HCT116 (cell line): ENCODE measurements at regions not wholly inside any gene's neighbourhood (a gene's known extent, or its start where the extent isn't known, plus 50 kb on each side); places are given as distances from the start of the nearest gene placed in this dataset.

ENCODE experiments used
- ATAC-seq: fragments of 200-7000 bp; cut with Tn5 transposase; 2 replicates; pipeline ENCODE4 v1.9.1; 2020; ENCODE audit warnings: mild to moderate bottlenecking, moderate library complexity
- BruUV-seq: library from RNA; stranded (reverse); fragments of 400-500 nt; replicated peaks from 2 replicates; lab custom pipeline; 2021; lab: Mats Ljungman, UMichigan
- CTCF ChIA-PET: fragments of 300-600 bp; sonication (Branson Sonifier 250); formaldehyde crosslinking; loops from one replicate; lab custom pipeline; 2021; ENCODE audit warnings: antibody characterized with exemption; lab: Charles Lee
- POLR2A ChIA-PET: fragments of 300-600, 350-600 bp; sonication (Branson Sonifier 250); formaldehyde crosslinking; loops from one replicate; lab custom pipeline; 2021; ENCODE audit warnings: antibody characterized with exemption; lab: Charles Lee
- RAD21 ChIA-PET, 2 experiments: fragments of 300-600 bp; sonication (Branson Sonifier 250); formaldehyde crosslinking; loops; one replicate each; lab custom pipeline; 2023; ENCODE audit warnings: low total read pairs in 2 of 2; ENCODE audit not compliant: uncharacterized antibody in 2 of 2, unreplicated experiment in 2 of 2, low non-redundant PET in 1 of 2; lab: Charles Lee
- DNase-seq: peaks from one replicate; pipeline ENCODE4 v3.0.0-alpha.2; 2010; ENCODE audit warnings: low read depth, low spot score
- H2AFZ ChIP-seq: fragments of 200-600 bp; shearing (Covaris generic), sonication (generic); 2 replicates; pipeline ENCODE4 v1.6.1; 2017; ENCODE audit warnings: low read depth, mixed run types, mixed read lengths, antibody characterized with exemption, low read length; ENCODE audit not compliant: poor library complexity, severe bottlenecking
- H3K27ac ChIP-seq: 2 replicates; pipeline ENCODE4 v1.5.1; 2012; ENCODE audit warnings: low read depth, low read length
- H3K27me3 ChIP-seq: fragments of 200-600 bp; sonication (generic); 2 replicates; pipeline ENCODE4 v1.6.1; 2016; ENCODE audit warnings: mixed run types, low read length, mixed read lengths; ENCODE audit not compliant: insufficient read depth
- H3K36me3 ChIP-seq, 2 experiments: fragments of 200-500 bp in 1 of 2; fragments of 200-600 bp in 1 of 2; sonication (Bioruptor generic) in 1 of 2; sonication (generic) in 1 of 2; 2 replicates each; pipeline versions ENCODE4 v1.5.1 to v1.6.1; 2014 to 2016; ENCODE audit warnings: low read length in 2 of 2, inconsistent platforms in 1 of 2, mixed read lengths in 1 of 2, mixed run types in 1 of 2; ENCODE audit not compliant: insufficient read depth in 2 of 2, control insufficient read depth in 1 of 2
- H3K4me1 ChIP-seq, 2 experiments: fragments of 200-600 bp in 1 of 2; sonication (generic) in 1 of 2; 2 replicates each; pipeline versions ENCODE4 v1.5.1 to v1.6.1; 2012 to 2017; ENCODE audit warnings: low read length in 2 of 2, inconsistent platforms in 1 of 2, mild to moderate bottlenecking in 1 of 2, mixed read lengths in 1 of 2, mixed run types in 1 of 2, moderate library complexity in 1 of 2; ENCODE audit not compliant: insufficient read depth in 2 of 2, control insufficient read depth in 1 of 2
- H3K4me2 ChIP-seq: fragments of 200-600 bp; sonication (generic); 2 replicates; pipeline ENCODE4 v1.6.1; 2017; ENCODE audit warnings: mixed run types, low read length, mixed read lengths
- H3K4me3 ChIP-seq, 2 experiments: fragments of 200-600 bp in 1 of 2; sonication (generic) in 1 of 2; replicated peaks in 1 of 2; 2 replicates each; pipeline ENCODE4 v1.5.1; 2011 to 2016; ENCODE audit warnings: low read length in 2 of 2, control low read depth in 1 of 2, low read depth in 1 of 2, mild to moderate bottlenecking in 1 of 2, mixed read lengths in 1 of 2, mixed run types in 1 of 2
- H3K79me2 ChIP-seq: fragments of 200-600 bp; sonication (generic); 2 replicates; pipeline ENCODE4 v1.6.1; 2017; ENCODE audit warnings: mild to moderate bottlenecking, mixed run types, low read length, moderate library complexity, mixed read lengths; ENCODE audit not compliant: insufficient read depth
- H3K9ac ChIP-seq: fragments of 200-600 bp; sonication (generic); 2 replicates; pipeline ENCODE4 v1.6.1; 2016; ENCODE audit warnings: low read length, mixed read lengths
- H3K9me2 ChIP-seq: fragments of 200-600 bp; sonication (generic), shearing (Covaris generic); 2 replicates; pipeline ENCODE4 v1.6.1; 2017; ENCODE audit warnings: mixed run types, mild to moderate bottlenecking, moderate library complexity; ENCODE audit not compliant: insufficient read depth
- H3K9me3 ChIP-seq, 2 experiments: fragments of 200-500 bp in 1 of 2; fragments of 200-600 bp in 1 of 2; sonication (Bioruptor generic) in 1 of 2; sonication (generic) in 1 of 2; 2 replicates each; pipeline ENCODE4 v1.6.1; 2014 to 2017; ENCODE audit warnings: low read length in 2 of 2, mixed read lengths in 2 of 2, inconsistent platforms in 1 of 2, low read depth in 1 of 2, mild to moderate bottlenecking in 1 of 2, mixed run types in 1 of 2, moderate library complexity in 1 of 2; ENCODE audit not compliant: control insufficient read depth in 1 of 2, insufficient read depth in 1 of 2
- H4K20me1 ChIP-seq: fragments of 200-600 bp; sonication (generic), shearing (Covaris generic); 2 replicates; pipeline ENCODE4 v1.6.1; 2017; ENCODE audit warnings: mixed run types, mild to moderate bottlenecking, moderate library complexity; ENCODE audit not compliant: insufficient read depth
- CBX3 ChIP-seq: IDR thresholded peaks from 2 replicates; pipeline ENCODE4 v1.6.1; 2012; ENCODE audit warnings: low read depth
- CEBPB ChIP-seq: IDR thresholded peaks from 2 replicates; pipeline ENCODE4 v1.6.1; 2012; ENCODE audit warnings: low read depth
- CTCF ChIP-seq, 3 experiments: fragments of 200-600 bp in 1 of 3; sonication (generic) in 1 of 3; IDR thresholded peaks in 2 of 3; conservative IDR thresholded peaks in 1 of 3; 2 replicates each; pipeline ENCODE4 v1.5.1; 2012 to 2017; ENCODE audit warnings: low read depth in 2 of 3, low read length in 2 of 3, antibody characterized with exemption in 1 of 3, borderline replicate concordance in 1 of 3, control low read depth in 1 of 3, mild to moderate bottlenecking in 1 of 3, mixed read lengths in 1 of 3, mixed run types in 1 of 3, moderate library complexity in 1 of 3; ENCODE audit not compliant: insufficient read depth in 1 of 3
- EZH2 ChIP-seq: fragments of 200-600 bp; sonication (generic); IDR thresholded peaks from 2 replicates; pipeline ENCODE4 v1.6.1; 2017; ENCODE audit warnings: antibody characterized with exemption, mixed run types
- EZH2phosphoT487 ChIP-seq: fragments of 200-600 bp; IDR thresholded peaks from 2 replicates; pipeline ENCODE4 v1.6.1; 2018; ENCODE audit warnings: antibody characterized with exemption, borderline replicate concordance
- FOSL1 ChIP-seq: IDR thresholded peaks from 2 replicates; pipeline ENCODE4 v1.6.1; 2012; ENCODE audit warnings: low read depth
- JUND ChIP-seq: IDR thresholded peaks from 2 replicates; pipeline ENCODE4 v1.6.1; 2012
- POLR2AphosphoS5 ChIP-seq: IDR thresholded peaks from 2 replicates; pipeline ENCODE4 v1.6.1; 2011; ENCODE audit warnings: mild to moderate bottlenecking, low read depth, low read length, moderate library complexity
- REST ChIP-seq: IDR thresholded peaks from 2 replicates; pipeline ENCODE4 v1.6.1; 2012; ENCODE audit warnings: low read depth
- SIN3A ChIP-seq: IDR thresholded peaks from 2 replicates; pipeline ENCODE4 v1.6.1; 2012; ENCODE audit warnings: low read depth
- TCF7L2 ChIP-seq: IDR thresholded peaks from 2 replicates; pipeline ENCODE4 v1.7.0; 2011; ENCODE audit warnings: borderline replicate concordance, inconsistent platforms; ENCODE audit not compliant: insufficient read depth, insufficient read length; ENCODE audit errors: extremely low read depth
- YY1 ChIP-seq: IDR thresholded peaks from 2 replicates; pipeline ENCODE4 v1.6.1; 2011; ENCODE audit warnings: low read length, low read depth, moderate library complexity, mild to moderate bottlenecking; ENCODE audit not compliant: insufficient replicate concordance; ENCODE audit errors: extremely low read depth
- ZFX ChIP-seq: fragments of 450-650 bp; IDR thresholded peaks from 2 replicates; pipeline ENCODE4 v1.6.1; 2017
- ZNF274 ChIP-seq: fragments of 200-500 bp; sonication (Bioruptor generic); IDR thresholded peaks from 2 replicates; pipeline ENCODE4 v1.6.1; 2014; ENCODE audit warnings: mild to moderate bottlenecking, low read depth, low read length, inconsistent platforms
- intact Hi-C: fragments of 100-400 bp; cut with micrococcal nuclease; formaldehyde crosslinking; loops from 2 replicates; pipeline ENCODE4 v1.10.0; 2022

- no peak overlapping the region for H3K4me2 ChIP-seq
- ATAC-seq (no peak), DNase-seq (no peak)
- H3K27ac ChIP-seq, result no peak overlapping the region
- ChIA-PET RAD21 (no interaction called here), POLR2A (no interaction called here), CTCF (no interaction called here)
- H3K4me3 ChIP-seq, result no peak overlapping the region
- H3K27me3 ChIP-seq, result no peaks in the 10 kb centered on the region
- BruUV-seq, result no TSS peak
- TF ChIP-seq FOSL1 (no peak), TCF7L2 (no peak), YY1 (no peak), ZFX (no peak), SIN3A (no peak), ZNF274 (no peak), EZH2 (no peak), EZH2phosphoT487 (no peak), JUND (no peak), POLR2AphosphoS5 (no peak)
- no peaks in the 10 kb centered on the region for H4K20me1 ChIP-seq
- intact Hi-C loops, result no loop called here
- no peaks in the 10 kb centered on the region for H3K9me3 ChIP-seq
- no peak overlapping the region for H3K9ac ChIP-seq
- H2AFZ ChIP-seq, result no peak overlapping the region
- no peaks in the 10 kb centered on the region for H3K4me1 ChIP-seq
- no peaks in the 10 kb centered on the region for H3K79me2 ChIP-seq
- H3K9me2 ChIP-seq, result no peaks in the 10 kb centered on the region
- no peaks in the 10 kb centered on the region for H3K36me3 ChIP-seq
These were observed 718.0 kb upstream of the SPRY2 start for GRCh38 chr13:81058916-81059290.

- DNase-seq, result no peak
- ChIA-PET RAD21 (no interaction called here), POLR2A (no interaction called here), CTCF (no interaction called here)
- Histone ChIP-seq H3K27ac (no peak overlapping the region), H3K4me3 (no peak overlapping the region), H3K79me2 (no peaks in the 10 kb centered on the region), H3K4me2 (no peak overlapping the region), H3K9me3 (no peaks in the 10 kb centered on the region), H3K4me1 (no peaks in the 10 kb centered on the region), H2AFZ (no peak overlapping the region), H3K9ac (no peak overlapping the region), H3K36me3 (no peaks in the 10 kb centered on the region), H3K27me3 (no peaks in the 10 kb centered on the region), H3K9me2 (no peaks in the 10 kb centered on the region), H4K20me1 (no peaks in the 10 kb centered on the region)
- BruUV-seq, result no TSS peak
- no peak for ATAC-seq
- intact Hi-C loops, result no loop called here
- no peak for TF ChIP-seq REST
- TF ChIP-seq CTCF (IDR thresholded peaks at IDR 0.05 in 2 of 3, conservative IDR thresholded peaks at IDR 0.05 in 1 of 3; ENCODE audit: borderline replicate concordance in 1 of 3, insufficient read depth in 1 of 3, low read depth in 2 of 3, low read length in 2 of 3), result no peak
- no peak for TF ChIP-seq CEBPB
- no peak for TF ChIP-seq CBX3
These were observed 717.4 kb upstream of the SPRY2 start for GRCh38 chr13:81058211-81058915.
